ENCODE measurements at regions not wholly inside any gene's neighbourhood (a gene's known extent, or its start where the extent isn't known, plus 50 kb on each side); places are given as distances from the start of the nearest gene placed in this dataset.

DNA sequence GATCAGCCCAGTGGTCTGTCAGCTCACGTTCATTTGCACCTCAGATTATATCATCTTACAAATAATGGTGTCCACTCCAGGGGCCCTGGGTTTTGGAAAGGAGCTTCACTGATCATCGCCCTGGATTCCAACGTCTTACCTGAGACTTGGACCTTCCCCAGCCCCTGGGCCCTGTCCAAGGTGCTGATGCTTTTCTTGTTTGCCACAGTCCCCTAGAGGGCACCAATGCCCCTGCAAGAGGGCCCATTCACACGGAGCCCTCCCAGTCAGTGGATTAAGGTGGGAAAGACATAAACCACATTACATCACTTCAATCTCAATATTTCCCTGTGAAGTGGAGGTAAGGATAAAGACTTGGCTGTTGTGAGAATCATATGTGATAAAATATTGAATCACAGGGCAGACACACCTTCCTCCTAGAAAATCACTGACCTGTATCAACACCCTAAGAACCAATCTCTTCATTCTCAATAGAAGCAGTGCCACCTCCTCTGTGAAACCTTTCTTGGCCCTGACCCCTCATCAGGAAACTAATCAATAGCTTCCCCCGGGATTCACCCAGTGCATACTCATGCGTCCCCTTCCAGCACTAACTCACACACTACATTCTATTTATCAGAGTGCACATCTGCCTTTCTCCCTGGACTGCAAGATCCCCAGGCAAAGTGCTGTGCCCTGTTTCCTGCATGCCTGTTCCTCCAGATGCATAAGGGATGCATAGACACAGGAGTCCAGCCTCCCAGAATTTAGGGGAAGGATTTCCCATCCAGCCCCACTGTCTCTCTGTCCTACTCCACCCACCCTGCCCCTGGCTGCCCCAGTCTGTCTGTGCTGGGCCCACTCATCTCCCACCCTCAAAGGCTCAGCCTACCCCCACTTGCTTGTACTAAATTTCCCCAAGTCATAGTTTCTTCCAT is 167.0 kb downstream of the BUD13 start (continued):
- TF ChIP-seq, protein P1, sequence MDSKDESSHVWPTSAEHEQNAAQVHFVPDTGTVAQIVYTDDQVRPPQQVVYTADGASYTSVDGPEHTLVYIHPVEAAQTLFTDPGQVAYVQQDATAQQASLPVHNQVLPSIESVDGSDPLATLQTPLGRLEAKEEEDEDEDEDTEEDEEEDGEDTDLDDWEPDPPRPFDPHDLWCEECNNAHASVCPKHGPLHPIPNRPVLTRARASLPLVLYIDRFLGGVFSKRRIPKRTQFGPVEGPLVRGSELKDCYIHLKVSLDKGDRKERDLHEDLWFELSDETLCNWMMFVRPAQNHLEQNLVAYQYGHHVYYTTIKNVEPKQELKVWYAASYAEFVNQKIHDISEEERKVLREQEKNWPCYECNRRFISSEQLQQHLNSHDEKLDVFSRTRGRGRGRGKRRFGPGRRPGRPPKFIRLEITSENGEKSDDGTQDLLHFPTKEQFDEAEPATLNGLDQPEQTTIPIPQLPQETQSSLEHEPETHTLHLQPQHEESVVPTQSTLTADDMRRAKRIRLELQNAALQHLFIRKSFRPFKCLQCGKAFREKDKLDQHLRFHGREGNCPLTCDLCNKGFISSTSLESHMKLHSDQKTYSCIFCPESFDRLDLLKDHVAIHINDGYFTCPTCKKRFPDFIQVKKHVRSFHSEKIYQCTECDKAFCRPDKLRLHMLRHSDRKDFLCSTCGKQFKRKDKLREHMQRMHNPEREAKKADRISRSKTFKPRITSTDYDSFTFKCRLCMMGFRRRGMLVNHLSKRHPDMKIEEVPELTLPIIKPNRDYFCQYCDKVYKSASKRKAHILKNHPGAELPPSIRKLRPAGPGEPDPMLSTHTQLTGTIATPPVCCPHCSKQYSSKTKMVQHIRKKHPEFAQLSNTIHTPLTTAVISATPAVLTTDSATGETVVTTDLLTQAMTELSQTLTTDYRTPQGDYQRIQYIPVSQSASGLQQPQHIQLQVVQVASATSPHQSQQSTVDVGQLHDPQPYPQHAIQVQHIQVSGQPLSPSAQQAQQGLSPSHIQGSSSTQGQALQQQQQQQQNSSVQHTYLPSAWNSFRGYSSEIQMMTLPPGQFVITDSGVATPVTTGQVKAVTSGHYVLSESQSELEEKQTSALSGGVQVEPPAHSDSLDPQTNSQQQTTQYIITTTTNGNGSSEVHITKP (CRISPR knock-in tag; IDR thresholded peaks at IDR 0.05; ENCODE audit: low read depth), result peak; percentile 61; the same call in 1 of the 2 replicates
- TF ChIP-seq POLR2A (IDR thresholded peaks at IDR 0.05; ENCODE audit: insufficient read depth in 1 of 2, low read depth in 2 of 2, low read length in 2 of 2) (no peak), NFKBIZ (CRISPR knock-in tag; IDR thresholded peaks at IDR 0.05) (peak; percentile 37; the same call in 1 of the 2 replicates), CREM (IDR thresholded peaks at IDR 0.05) (no peak), CREM (CRISPR knock-in tag; IDR thresholded peaks at IDR 0.05) (no peak), ZSCAN9 (CRISPR knock-in tag; IDR thresholded peaks at IDR 0.05; ENCODE audit: borderline replicate concordance) (peak; percentile 96), TSC22D2 (CRISPR knock-in tag; IDR thresholded peaks at IDR 0.05; ENCODE audit: borderline replicate concordance) (peak; percentile 97), ZNF343 (CRISPR knock-in tag; IDR thresholded peaks at IDR 0.05) (no peak), HNRNPH1 (optimal IDR thresholded peaks at IDR 0.05; ENCODE audit: low read depth, low read length) (no peak)
- TF ChIP-seq, protein P2, sequence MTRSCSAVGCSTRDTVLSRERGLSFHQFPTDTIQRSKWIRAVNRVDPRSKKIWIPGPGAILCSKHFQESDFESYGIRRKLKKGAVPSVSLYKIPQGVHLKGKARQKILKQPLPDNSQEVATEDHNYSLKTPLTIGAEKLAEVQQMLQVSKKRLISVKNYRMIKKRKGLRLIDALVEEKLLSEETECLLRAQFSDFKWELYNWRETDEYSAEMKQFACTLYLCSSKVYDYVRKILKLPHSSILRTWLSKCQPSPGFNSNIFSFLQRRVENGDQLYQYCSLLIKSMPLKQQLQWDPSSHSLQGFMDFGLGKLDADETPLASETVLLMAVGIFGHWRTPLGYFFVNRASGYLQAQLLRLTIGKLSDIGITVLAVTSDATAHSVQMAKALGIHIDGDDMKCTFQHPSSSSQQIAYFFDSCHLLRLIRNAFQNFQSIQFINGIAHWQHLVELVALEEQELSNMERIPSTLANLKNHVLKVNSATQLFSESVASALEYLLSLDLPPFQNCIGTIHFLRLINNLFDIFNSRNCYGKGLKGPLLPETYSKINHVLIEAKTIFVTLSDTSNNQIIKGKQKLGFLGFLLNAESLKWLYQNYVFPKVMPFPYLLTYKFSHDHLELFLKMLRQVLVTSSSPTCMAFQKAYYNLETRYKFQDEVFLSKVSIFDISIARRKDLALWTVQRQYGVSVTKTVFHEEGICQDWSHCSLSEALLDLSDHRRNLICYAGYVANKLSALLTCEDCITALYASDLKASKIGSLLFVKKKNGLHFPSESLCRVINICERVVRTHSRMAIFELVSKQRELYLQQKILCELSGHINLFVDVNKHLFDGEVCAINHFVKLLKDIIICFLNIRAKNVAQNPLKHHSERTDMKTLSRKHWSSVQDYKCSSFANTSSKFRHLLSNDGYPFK (CRISPR knock-in tag; IDR thresholded peaks at IDR 0.05; ENCODE audit: borderline replicate concordance), result no peak
- TF ChIP-seq, protein P3, sequence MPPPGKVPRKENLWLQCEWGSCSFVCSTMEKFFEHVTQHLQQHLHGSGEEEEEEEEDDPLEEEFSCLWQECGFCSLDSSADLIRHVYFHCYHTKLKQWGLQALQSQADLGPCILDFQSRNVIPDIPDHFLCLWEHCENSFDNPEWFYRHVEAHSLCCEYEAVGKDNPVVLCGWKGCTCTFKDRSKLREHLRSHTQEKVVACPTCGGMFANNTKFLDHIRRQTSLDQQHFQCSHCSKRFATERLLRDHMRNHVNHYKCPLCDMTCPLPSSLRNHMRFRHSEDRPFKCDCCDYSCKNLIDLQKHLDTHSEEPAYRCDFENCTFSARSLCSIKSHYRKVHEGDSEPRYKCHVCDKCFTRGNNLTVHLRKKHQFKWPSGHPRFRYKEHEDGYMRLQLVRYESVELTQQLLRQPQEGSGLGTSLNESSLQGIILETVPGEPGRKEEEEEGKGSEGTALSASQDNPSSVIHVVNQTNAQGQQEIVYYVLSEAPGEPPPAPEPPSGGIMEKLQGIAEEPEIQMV (CRISPR knock-in tag; IDR thresholded peaks at IDR 0.05; ENCODE audit: low read depth), result peak; percentile 39; the same call in 1 of the 2 replicates
- TF ChIP-seq, protein P4, sequence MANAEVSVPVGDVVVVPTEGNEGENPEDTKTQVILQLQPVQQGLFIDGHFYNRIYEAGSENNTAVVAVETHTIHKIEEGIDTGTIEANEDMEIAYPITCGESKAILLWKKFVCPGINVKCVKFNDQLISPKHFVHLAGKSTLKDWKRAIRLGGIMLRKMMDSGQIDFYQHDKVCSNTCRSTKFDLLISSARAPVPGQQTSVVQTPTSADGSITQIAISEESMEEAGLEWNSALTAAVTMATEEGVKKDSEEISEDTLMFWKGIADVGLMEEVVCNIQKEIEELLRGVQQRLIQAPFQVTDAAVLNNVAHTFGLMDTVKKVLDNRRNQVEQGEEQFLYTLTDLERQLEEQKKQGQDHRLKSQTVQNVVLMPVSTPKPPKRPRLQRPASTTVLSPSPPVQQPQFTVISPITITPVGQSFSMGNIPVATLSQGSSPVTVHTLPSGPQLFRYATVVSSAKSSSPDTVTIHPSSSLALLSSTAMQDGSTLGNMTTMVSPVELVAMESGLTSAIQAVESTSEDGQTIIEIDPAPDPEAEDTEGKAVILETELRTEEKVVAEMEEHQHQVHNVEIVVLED (CRISPR knock-in tag; IDR thresholded peaks at IDR 0.05; ENCODE audit: borderline replicate concordance), result no peak
- TF ChIP-seq, protein P5, sequence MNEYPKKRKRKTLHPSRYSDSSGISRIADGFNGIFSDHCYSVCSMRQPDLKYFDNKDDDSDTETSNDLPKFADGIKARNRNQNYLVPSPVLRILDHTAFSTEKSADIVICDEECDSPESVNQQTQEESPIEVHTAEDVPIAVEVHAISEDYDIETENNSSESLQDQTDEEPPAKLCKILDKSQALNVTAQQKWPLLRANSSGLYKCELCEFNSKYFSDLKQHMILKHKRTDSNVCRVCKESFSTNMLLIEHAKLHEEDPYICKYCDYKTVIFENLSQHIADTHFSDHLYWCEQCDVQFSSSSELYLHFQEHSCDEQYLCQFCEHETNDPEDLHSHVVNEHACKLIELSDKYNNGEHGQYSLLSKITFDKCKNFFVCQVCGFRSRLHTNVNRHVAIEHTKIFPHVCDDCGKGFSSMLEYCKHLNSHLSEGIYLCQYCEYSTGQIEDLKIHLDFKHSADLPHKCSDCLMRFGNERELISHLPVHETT (CRISPR knock-in tag; conservative IDR thresholded peaks at IDR 0.05), result 0 out of 2 replicates have a peak, but pooled peaks have one; percentile 65
- TF ChIP-seq, protein P6, sequence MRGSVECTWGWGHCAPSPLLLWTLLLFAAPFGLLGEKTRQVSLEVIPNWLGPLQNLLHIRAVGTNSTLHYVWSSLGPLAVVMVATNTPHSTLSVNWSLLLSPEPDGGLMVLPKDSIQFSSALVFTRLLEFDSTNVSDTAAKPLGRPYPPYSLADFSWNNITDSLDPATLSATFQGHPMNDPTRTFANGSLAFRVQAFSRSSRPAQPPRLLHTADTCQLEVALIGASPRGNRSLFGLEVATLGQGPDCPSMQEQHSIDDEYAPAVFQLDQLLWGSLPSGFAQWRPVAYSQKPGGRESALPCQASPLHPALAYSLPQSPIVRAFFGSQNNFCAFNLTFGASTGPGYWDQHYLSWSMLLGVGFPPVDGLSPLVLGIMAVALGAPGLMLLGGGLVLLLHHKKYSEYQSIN (CRISPR knock-in tag; IDR thresholded peaks at IDR 0.05; ENCODE audit: borderline replicate concordance), result no peak

Data from HepG2 (cell line).